Kasumi-1 (cell line): ENCODE measurements at regions not wholly inside any gene's neighbourhood (a gene's known extent, or its start where the extent isn't known, plus 50 kb on each side); places are given as distances from the start of the nearest gene placed in this dataset.
A peak's percentile ranks its signal among the peaks of the same experiment; 100 is the strongest.
"Not testable (repeated sequence)": the region's sequence is repeated elsewhere in the genome, so short reads cannot be mapped to it uniquely, and the experiment has no call there.

Experiments
- DNase-seq, 2 experiments: peaks; one replicate each; lab custom pipeline; 2025; lab: John Stamatoyannopoulos, UW

DNA sequence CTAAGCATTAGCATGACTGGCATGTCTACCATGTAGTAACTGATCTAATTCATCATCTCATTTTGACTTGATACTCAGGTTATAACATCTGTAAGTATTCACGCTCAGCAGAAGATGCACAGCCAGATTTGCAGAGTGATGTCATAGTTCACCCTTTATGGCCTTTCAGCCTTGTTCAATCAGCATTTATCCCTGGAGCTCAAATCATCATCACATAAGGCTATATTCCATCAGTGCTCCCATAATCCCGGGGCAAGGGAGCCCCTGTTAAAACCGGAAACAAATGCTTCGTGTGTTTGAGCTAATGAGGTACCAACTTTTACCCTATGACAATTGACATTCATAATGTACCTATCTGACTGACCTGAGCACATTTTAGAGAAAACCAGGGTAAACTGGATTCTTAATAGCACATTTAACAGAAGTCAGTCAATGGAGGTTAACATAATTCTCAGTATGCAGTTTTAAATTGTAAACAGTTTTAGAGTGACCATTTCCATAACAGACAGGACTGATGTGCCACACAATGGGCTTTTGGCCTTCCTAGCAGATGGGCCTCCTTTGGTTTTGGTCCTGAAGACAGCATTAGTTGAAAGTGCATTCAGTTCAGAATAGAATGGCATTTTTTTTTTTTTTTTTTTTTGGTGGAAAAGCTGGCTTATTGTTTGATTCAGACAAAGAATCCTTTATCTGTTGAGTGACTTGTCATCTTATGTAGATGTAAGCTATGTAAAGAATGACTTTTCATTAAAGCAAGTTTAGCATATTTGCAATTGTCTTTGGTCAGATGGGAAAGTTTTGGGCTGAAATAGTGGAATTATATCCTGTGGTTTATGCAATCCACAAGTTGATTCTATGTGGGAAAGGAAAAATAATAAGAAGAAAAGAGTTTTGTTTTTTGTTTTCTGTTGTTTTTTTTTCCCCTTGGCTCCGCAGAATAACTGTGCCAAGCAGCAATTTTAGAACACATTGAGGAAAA, 866.0 kb upstream of the ACVR2A start:
- DNase-seq = no peak

DNA sequence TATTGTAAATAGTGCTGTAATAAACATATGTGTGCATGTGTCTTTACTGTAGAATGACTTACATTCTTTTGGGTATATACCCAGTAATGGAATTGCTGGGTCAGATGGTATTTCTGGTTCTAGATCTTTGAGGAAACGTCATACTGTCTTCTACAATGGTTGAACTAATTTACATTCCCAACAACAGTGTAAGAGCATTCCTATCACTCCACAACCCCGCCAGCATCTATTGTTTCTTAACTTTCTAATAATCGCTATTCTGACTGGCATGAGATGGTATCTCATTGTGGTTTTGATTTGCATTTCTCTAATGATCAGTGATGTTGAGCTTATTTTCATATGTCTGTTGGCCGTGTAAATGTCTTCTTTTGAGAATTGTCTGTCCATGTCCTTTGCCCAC, 873.8 kb upstream of the ACVR2A start:
- not testable (repeated sequence) for DNase-seq

DNA sequence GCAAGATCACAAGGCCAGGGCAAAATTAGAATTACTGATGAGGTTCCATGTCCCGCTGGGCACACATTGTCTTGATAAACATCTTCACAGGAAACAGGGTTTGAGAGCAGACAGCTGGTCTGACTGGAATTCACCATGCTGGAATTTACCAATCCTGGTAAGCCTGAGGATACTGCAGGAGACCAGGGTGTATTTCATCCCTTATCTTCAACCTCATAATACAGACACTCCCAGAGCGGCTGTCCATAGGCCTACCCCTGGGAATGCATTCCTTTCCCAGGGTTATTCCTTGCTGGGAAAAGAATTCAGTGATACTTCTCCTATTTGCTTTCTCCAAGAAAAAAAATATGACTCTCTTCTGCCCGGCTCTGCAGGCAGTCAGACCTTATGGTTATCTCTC, 875.1 kb upstream of the ACVR2A start:
- not testable (repeated sequence) for DNase-seq

DNA sequence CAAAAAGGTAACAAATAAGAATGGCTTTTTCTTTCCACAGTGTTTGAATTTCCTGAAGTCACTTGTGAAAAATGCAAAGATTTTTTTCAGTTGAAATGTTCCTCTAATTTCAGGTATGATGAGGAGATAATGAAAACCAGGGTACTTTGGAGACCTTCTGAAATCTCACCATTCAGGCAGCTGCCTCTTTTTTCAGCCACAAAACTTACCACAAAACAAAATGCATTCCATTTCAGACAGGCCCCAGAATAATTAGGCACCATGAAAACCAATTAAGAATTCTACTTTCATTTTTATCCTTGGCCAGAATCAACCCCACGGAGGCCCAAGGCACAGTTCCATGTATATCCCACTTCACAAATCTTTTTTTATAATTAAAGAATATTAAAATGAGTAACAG, 880.3 kb upstream of the ACVR2A start:
- no peak for DNase-seq

DNA sequence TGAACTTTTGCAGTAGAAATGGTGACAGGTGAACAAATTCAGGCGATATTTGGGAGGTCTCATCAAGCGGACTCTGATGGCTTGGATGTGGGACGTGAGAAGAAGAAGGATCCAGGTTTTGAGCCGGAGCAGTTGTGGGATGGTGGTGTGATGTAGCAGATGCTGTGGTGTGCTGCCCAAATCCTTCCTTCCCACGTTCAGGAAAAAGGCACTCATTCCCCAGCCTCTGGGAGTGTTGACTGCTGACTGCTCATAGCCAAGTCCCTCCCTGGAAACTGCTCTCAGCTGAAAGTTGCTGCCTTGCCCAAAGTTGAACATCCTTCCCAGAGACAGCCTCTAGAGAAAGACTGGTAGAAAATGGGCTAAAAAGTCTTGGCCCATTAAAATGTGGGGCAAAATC, 890.3 kb upstream of the ACVR2A start:
- DNase-seq = no peak

DNA sequence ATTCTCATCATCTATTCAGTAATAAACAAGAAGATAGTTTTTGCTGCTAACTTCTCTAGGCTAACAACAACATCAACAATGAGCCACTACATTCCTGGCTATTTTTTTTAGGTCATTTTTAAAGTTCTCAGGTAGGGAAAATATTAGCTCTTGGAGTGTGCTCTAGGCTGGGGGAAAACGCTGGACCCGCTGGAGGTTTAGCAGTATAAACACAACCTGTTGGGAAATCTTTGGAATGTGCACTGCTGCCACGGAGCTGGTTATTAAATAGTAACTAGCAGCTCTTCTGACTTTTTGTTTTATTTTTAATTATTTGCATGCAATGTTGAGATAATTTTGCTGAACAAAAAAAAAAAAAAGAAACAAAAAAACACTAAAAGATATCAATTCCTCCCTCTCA, 892.1 kb upstream of the ACVR2A start:
- no peak for DNase-seq

DNA sequence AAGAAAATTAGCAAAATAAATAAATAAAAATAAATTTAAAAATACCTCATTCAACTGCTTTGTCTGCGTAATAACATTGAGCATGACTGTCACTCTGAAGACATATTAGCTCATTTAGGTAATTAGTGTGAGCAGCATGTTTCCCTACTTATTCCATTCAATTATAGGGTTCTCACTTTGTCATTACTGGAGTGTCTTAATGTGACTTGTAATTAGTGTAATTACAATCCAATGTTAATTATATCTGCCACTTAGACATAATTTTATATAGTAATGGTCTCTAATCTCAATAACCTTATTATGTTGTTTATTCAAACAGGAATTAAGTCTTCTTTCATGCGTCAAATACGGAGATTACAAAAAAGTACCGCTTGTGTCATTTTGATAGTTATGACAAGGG, 893.9 kb upstream of the ACVR2A start:
- DNase-seq = no peak

DNA sequence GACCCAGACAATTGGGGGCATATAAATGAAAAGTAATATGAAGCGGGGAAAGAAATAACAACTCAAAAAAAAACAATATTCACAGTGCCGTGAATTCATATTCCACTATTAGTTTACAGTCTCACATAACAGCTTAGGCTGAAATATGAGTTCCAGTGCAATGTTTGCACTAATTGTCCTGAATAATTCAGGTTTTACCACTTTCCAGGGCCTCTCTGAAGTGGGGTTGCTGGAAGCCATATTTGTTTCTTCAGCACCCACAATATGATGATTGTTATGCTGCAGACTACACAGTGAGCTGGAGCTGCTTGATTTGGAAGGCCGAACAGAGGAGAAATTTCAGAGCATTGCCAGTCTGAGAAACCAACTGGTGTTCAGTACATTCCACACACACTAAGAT, 894.5 kb upstream of the ACVR2A start:
- DNase-seq = no peak

DNA sequence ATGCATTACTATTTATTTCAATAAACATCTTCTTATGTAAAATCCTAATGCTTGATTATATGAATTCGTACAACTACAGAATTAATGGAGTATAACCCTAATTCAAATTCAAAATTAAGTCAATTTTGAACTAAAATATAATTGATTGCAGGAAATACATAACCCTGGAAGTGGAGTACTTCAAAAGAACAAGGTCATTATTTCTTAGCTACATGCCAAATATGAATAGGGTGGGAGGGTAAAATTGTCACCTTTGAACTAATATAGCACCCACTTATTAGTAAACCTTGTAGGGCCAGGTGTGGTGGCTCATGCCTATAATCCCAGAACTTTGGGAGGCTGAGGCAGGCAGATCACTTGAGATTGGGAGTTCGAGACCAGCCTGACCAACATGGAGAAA, 895.4 kb upstream of the ACVR2A start:
- DNase-seq = no peak

DNA sequence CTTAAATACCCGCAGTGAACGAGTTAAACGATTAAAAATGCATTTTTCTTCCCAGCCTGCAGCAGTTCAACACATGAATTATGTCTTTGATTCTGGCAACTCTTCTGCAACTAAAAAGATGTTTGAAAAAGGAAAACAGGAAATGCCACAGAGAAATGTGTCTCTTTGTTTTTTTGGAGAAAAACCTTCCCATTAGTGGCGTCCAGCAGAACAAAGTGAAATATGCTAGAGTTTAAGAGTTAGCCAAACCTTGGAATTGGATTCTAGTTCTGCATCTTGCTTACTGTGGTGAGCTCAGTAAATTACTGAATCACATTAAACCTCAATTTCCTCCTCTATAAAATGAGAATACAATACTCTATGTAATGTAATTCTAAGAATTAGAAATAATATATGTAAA, 900.2 kb upstream of the ACVR2A start:
- DNase-seq = no peak

DNA sequence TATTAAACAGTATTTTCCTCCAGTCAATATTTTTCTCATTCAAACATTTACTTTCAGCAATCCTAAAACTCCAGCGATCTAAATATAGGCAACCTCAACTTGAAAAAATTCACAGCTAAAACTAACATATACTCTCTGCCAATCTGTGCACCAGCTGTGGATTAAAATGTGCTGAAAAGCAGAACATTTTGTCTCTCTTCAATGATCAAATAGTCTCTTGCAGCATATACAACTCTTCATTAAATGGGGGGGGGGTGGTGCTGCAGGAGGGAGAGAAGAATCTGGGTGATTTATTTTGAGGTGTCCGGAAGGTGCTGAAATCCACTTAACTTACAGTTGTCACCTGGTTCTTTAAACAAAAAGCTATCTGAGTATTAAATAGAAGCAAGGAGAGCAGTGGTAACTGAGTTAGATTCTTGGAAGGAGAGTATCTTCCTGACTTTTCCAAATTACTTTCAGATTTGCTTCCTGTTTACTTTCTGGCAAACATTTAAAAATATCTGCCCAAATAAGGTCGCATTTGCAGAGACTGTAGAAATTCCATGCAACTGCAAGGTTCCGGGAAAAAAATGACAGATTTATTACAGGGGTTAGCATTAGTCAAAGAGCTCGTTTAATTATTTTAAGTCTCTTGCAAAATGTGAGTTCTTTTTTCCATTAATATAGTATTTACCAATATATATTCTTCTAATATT, 904.7 kb upstream of the ACVR2A start:
- no peak for DNase-seq

DNA sequence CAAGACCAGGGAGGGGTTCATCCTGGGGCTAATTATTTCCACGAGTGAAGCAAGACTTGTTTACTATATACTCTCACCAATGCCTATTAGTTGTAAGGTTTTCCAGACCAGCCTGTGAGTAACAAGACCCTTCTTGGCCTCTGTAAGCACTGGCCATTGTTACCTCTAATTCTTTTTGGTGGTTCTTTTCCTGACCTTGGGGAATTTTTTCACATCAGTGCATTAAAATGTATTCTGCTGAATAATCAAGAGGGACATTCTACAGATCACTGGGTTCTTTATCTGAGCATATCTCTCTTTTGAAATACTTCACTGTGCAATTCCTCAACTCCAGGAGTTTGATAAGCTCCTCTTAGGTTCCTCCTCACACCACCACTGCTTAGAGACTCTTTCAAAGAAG, 909.9 kb upstream of the ACVR2A start:
- DNase-seq = no peak

DNA sequence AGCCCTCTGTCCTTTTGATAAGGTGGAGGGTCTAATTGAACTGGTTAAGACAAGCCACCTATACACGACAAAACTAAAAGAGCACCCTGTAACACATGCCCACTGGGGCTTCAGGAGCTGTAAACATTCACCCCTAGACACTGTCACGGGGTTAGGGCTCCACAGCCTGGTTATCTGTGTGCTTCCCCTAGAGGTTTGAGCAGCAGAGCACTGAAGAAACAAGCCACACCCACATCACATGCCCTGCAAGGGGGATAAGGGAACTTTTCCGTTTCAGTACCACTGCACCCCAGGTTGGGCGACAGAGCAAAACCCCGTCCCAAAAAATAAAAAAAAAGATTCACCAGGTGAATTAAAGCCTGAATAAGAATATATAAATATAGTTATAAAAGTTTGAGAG, 913.7 kb upstream of the ACVR2A start:
- DNase-seq = peak in 1 of 2 experiments; percentile 12

DNA sequence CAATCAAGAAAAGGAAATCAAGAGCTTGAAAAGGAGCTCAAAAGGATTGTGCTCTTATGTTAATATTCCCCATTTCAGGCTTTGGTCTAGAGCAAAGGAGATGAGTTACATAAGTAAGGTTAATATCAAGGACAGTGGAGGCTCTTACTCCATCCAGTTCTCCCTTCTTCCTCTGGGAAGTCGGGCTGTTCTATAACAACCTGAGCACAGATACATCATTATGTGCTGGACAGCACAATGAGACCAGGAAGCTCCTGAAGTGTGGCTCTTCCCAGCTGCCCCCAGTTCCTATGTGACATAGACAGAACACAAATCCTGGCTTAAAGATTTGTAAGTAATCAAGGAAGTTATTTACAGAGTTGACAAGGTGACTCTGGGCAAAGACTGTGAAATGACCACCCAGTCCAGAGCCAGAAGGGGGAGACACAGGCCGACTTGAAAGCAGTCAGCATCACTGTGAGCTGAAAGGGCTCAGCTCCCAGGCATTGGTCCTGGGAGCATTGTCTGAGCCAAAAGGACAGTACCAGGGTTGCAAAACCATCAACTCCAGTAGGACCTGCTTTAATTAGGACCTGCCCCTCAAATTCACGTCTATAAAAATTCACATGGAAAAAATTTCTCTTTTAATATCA, 917.6 kb upstream of the ACVR2A start:
- DNase-seq = peak in 1 of 2 experiments; percentile 26

DNA sequence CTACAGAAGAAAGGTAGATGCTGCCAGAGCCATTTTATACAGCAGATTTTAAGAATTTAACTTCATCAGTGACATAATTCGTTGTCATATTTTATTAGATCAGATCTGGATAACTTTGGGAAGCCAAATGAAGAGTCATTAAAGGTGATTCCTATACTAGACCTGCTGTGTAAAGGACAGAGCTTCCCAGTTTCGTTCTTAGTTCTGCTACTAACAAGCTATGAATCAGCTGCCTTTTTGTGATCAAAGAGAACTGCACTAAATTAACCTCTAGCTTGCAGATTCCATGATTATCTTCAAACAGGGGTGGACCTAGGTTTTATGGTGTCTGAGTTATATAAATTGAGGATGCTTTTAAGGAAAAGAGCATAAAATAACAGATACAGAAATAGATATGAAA, 926.5 kb upstream of the ACVR2A start:
- no peak for DNase-seq

DNA sequence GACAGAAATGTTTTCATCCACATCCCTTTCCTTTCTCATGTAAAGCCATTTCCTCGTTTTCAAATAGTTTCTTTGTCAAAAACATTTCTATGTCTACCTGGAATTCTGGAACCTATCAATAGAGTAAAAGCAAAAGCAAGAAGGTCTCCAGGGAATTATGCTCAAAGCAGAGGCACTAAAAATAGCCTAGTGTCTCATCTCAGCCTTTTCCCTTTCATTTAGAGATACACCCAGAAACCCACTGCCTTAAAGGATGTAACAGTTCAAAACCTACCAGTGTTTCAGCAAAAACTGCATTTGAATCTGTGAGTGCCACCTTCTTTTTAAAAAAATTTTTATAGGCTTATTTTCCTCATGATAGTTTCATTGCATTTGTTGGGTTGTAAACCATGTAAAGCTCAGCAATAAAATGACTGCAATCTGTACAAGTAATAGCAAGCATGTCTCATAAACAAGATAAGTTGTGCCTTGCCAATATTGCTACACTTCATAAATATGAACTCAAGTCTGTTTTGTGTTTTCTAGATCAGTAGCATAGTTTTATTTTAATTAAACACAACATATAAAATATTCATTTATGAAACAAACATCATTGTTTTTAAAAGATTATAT, 927.3 kb upstream of the ACVR2A start:
- no peak for DNase-seq

DNA sequence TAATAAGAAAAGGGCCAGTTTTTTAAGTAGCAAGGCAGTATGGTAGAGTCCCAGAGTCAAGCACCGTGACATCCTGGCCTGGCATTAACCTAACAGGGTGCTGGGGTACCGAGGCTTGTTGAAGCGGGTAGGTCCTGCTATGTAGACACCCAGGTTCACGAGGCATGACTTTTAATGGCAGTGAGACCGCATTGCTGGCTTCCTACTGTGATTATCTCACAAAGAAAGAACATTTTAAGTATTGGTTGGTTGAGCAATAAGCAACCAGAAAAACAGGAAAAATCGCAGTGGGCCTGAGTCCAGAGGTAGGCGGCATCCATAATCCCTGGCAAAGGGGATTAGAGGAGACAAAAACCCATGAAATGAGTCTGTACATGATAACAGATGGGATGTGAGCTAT, 927.9 kb upstream of the ACVR2A start:
- no peak for DNase-seq

DNA sequence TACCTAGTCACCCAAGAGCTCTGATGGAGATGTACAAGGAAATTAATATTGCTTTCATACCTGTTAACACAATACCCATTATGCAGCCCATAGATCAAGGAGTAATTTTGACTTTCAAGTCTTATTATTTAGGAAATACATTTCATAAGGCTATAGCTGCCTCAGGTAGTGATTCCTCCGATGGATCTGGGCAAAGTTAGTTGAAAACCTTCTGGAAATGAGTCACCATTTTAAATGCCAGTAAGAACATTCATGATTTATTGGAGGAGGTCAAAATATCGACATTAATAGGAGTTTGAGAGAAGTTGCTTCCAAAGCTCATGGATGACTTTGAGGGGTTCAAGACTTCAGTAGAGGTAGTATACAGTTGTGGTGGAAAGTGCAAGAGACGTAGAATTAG, 931.4 kb upstream of the ACVR2A start:
- DNase-seq = no peak

DNA sequence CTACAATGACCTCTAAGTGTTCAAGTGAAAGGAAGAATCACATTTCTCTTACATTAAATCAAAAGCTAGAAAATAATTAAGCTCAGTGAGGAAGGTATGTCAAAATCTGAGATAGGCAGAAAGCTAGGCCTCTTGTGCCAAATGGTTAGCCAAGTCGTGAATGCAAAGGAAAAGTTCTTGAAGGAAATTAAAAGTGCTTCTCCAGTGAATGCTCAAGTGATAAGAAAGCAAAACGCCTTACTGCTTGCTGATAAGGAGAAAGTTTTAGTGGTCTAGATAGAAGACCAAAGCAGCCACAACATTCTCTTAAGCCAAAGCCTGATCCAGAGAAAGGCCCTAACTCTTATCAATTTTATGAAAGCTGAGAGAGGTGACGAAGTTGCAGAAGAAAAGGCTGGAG, 932.3 kb upstream of the ACVR2A start:
- DNase-seq = no peak

DNA sequence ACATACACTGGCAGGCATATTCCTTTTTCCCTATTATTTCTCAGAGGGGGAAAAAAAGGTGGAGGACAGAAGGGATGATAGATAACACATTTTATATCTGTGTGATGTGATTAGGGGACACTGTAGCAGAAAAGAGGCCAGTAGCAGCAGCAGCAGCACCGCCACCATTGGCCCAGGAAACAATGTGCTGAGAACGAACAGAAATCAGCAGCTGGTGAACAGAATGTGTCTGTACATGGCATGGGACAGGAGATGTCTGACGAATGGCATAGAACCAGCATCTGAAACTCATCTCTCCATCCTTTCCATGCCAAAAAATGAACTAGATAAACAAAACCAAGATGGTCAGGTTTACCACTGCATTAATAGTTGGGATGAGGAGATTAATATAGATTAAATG, 936.1 kb upstream of the ACVR2A start:
- no peak for DNase-seq

DNA sequence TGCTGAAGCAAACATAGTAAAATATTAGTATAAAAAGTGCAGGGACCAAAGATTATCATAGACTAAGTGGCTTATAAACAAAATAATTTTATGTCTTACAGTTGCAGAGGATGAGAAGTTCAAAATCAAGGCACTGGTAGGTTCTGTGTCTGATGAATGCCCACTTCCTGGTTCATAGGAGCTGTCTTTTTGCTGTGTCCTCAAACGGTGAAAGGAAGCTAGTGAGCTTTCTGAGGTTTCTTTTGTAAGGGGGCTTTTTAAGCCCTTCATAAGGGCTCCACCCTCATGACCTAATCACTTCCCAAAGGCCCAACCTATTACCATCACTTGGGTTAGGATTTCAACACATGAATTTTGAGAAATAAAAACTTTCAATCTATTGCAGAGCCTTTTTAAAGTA, 946.7 kb upstream of the ACVR2A start:
- DNase-seq = no peak

DNA sequence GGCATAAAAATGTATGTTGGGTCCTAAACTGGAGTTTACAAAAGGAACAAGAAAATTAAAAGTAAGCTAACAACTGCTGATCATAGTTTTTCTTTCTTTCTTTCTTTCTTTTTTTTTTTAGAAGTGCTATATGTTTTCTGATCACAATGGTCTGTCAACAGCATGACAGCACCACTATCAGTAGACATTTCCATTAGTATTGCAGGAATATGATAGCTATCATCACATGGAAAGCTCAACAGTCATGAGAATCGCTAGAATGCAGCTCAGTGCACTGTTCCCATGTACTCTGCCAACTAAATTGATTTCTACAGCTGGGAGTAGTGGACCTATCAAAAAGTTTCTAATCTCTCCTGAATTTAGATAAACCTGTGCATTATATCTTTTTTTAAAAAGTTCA, 950.3 kb upstream of the ACVR2A start:
- no peak for DNase-seq
